Activated CD8-positive, alpha-beta memory T cell treated with anti-CD3 and anti-CD28 coated beads, Interleukin-2, amount 50 U/mL, for 24 hours (primary cell): ENCODE measurements at regions not wholly inside any gene's neighbourhood (a gene's known extent, or its start where the extent isn't known, plus 50 kb on each side); places are given as distances from the start of the nearest gene placed in this dataset.
"Not testable (repeated sequence)": the region's sequence is repeated elsewhere in the genome, so short reads cannot be mapped to it uniquely, and the experiment has no call there.

Source experiments
- DNase-seq: peaks from one replicate; pipeline ENCODE4 v3.0.0-alpha.2; 2020; ENCODE audit errors: extremely low read depth

GRCh38 chr15:95138604-95139270, 907.4 kb downstream of the MCTP2 start:
- DNase-seq, result no peak

- no peak for DNase-seq
Measured at GRCh38 chr15:95141486-95141885, 910.1 kb downstream of the MCTP2 start.

GRCh38 chr15:95142531-95142930, 911.2 kb downstream of the MCTP2 start:
- DNase-seq, result no peak

- no peak for DNase-seq
Measured at GRCh38 chr15:95146481-95146880, 915.1 kb downstream of the MCTP2 start.

- no peak for DNase-seq
Measured at GRCh38 chr15:95148183-95148582, 916.8 kb downstream of the MCTP2 start.

GRCh38 chr15:95149036-95149435, 917.7 kb downstream of the MCTP2 start:
- no peak for DNase-seq

DNA sequence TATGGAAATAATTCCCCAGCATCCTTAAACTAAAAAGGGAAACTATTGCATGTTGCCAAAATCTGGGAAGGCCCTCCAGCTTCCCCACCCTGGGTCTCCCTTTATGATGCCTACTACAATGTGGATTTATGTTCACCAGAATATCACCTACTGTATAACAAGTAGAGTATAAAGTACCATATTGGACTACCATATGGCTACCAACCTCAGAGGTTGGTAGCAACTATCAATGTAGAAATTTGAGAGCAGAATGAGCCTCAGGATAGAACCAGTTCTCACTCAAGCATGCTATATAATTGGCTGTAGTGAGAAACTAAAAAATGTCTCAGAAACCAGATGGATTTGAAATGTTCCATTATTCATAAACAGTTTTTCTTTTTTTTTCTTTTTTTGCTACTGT, 918.4 kb downstream of the MCTP2 start:
- DNase-seq, result no peak

DNA sequence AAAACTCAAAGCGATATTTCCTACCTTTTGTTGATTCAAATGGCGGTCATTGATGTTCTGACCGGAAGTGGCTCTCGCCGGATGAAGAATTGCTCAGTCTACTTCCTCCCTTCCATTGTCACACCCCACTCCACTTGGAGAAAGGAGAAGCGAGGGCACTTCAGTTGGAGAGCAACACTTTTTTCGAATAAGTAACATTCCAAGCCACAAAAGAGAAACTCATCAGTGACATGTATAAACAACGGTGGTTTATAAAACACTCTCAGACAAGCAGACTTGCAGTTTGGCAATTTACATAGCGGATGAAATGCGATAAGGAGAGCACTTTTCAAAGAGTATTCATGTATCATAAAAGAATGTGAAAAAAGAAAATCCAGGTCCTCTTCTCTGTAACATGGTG, 919.1 kb downstream of the MCTP2 start:
- DNase-seq, result no peak

GRCh38 chr15:95152741-95153140, 921.4 kb downstream of the MCTP2 start:
- DNase-seq, result no peak

DNA sequence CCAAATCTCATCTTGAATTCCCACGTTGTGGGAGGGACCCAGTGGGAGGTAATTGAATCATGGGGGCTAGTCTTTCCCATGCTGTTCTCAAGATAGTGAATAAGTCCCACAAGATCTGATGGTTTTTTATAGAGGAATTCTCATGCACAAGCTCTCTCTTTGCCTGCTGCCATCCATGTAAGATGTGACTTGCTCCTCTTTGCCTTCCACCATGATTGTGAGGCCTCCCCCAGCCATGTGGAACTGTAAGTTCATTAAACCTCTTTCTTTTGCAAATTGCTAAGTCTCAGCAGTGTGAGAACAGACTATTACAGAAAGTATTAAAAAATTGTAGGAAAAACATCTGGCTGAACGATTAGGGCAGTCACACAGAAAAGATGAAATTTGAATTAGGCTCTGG, 921.8 kb downstream of the MCTP2 start:
- DNase-seq, result not testable (repeated sequence)

GRCh38 chr15:95160316-95160715, 929.0 kb downstream of the MCTP2 start:
- no peak for DNase-seq

DNA sequence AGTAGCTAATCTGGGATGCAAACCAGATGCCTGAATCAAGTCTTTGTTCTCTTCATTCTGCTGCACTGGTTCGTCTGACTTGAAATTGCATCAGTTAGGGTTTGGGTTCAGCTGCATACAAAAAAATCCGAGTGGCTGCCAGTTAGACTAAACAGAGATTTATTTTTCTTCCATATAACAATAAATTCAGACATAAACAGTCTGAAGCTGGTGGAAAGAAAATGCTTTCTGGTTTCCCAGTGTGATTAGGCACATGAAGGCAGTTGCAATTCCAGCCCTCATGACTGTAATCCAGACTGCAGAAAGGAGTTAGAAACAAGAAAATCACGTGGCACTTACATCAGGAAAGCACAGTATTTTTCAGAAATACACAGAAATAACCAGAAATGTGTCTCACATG, 930.7 kb downstream of the MCTP2 start:
- no peak for DNase-seq

DNA sequence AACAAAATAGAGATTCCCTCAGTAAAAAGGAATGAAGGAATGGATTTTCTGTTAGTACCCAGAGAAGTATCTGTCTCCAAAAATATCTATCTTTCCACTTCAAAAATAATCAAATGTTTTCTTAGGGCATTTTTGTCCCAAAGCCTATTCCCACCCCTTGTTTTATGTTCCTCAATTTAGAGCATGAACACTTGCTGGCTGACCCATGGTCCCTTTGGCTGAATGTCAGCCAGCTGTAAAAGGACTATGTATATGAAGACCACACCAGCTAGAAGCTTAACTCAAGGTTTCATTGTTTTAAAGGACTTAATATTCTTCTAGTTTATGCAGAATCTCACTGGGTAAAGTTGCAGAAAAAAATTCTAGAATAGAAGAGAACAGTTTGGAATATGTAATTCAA, 931.2 kb downstream of the MCTP2 start:
- DNase-seq, result no peak

- DNase-seq, result no peak
Measured at GRCh38 chr15:95162967-95163531, 931.7 kb downstream of the MCTP2 start.

DNA sequence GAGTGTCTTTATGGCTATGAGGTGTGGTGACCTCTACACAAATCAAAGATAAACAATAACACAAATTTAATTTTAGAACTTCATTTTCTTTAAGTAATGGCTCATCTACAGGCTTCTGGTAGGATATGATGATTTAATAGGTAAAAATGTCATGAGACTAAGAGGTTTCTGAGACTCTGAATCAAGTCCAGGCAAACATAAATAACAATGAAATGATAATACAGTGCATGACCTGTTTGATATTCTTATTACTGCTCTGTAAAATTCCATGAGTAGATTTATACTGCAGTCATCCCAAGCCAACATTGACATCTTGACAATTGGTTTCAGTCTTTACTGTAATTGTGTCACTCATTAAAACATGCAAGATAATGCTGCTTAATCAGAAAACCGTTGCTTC, 936.8 kb downstream of the MCTP2 start:
- no peak for DNase-seq

DNA sequence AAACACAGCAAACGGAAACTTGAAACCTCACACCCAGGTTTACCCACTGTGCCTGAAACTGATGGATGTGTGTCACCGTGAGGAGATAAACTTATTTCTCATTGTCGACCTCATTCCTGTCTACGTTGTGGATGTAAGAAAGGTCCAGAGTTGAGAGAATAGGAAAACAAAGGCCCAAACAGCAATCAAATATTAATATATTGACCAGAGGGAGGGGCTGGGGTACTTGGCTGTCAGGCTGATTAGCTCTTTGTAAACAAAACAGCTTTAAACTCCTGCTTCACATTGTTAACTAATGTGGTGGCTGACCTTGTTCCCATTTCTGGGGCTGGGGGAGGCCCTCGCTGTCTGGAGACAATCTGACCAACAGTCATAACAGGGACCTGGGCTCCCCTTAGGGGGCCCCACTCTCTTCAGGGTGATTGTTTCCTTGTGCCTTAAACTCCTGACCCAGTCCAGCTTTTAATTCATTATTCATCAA, 937.6 kb downstream of the MCTP2 start:
- DNase-seq, result no peak

DNA sequence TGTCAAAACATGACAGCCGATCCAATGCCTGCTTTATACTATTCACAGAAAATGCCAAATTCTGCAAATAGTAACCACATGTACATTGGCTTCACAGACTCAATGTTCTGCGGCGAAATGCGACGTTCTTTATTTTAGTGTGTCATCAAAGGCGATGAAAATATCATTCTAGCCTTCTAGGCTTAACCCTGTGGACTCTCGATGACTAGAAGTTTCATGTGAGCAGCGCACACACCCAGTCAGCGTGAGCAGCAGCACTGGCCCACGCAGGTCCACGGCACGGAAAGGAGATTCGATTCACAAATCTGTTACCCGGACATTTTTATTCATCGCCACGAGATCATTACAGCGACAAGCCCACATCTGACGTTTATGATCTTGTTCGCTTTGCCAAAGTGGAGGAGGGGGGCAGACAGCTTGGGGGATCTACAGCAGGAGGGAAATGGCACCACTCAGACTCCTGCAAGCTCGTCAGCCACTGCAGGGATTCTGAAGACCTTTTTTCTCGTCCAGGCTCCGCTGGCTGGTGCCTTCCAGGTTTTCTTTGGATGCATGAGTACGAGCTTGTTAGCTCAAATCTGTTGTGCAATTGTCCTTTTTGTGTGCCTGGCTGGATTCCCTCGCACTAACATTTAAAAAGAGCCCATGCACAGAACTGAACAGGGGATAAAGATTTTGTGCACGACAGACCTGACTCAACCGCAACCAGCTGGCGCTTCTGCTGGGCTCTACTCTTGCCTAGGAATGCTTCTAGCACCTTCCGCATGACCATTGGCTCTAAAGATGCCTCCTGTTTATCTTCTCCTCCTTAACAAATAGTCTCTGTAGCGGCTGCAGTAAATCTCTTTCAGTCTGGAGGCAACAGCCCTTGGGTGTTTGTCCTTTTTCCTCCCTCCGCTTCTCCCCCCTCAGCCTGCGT, 938.4 kb downstream of the MCTP2 start:
- DNase-seq, result no peak

GRCh38 chr15:95170561-95171380, 939.4 kb downstream of the MCTP2 start:
- DNase-seq, result no peak

- no peak for DNase-seq
Measured at GRCh38 chr15:95171564-95171963, 940.2 kb downstream of the MCTP2 start.

- DNase-seq, result no peak
Measured at GRCh38 chr15:95174301-95175259, 943.2 kb downstream of the MCTP2 start.
